MM.1S (cell line): ENCODE measurements at regions not wholly inside any gene's neighbourhood (a gene's known extent, or its start where the extent isn't known, plus 50 kb on each side); places are given as distances from the start of the nearest gene placed in this dataset.

Experiments used
- EZH2phosphoT487 ChIP-seq: fragments of 300-600 bp; sonication (generic); IDR thresholded peaks from 2 replicates; pipeline ENCODE4 v1.6.1; 2018; ENCODE audit warnings: antibody characterized with exemption, low read length
- TF ChIP-seq, protein P1 (sequence below): fragments of 300-600 bp; sonication (generic); IDR thresholded peaks from 2 replicates; pipeline ENCODE4 v1.5.1; 2016; ENCODE audit warnings: antibody characterized with exemption, low read length, mixed read lengths

DNA sequence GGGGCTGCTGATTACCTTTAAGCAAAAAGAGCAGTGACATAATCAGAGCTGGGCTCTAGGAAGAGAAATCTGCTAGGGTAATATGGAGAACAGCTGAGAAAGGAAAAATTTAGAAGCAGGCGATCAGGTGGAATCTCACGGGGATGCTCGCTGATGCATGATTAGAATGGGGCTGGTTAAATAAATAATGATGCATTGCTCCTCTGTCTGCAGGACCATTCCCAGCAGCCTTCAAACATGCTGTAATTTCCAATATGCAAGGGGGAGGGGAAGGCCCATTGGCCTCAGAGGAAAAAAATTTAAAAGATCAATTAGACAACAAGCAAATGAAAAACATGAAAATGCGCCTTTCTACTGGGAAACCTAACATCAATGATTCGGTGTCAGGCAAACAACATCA is 65.6 kb upstream of the C10orf90 start:
- TF ChIP-seq, protein P1, sequence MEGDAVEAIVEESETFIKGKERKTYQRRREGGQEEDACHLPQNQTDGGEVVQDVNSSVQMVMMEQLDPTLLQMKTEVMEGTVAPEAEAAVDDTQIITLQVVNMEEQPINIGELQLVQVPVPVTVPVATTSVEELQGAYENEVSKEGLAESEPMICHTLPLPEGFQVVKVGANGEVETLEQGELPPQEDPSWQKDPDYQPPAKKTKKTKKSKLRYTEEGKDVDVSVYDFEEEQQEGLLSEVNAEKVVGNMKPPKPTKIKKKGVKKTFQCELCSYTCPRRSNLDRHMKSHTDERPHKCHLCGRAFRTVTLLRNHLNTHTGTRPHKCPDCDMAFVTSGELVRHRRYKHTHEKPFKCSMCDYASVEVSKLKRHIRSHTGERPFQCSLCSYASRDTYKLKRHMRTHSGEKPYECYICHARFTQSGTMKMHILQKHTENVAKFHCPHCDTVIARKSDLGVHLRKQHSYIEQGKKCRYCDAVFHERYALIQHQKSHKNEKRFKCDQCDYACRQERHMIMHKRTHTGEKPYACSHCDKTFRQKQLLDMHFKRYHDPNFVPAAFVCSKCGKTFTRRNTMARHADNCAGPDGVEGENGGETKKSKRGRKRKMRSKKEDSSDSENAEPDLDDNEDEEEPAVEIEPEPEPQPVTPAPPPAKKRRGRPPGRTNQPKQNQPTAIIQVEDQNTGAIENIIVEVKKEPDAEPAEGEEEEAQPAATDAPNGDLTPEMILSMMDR: no peak
- no peak for TF ChIP-seq EZH2phosphoT487
